ENCODE measurements at regions not wholly inside any gene's neighbourhood (a gene's known extent, or its start where the extent isn't known, plus 50 kb on each side); places are given as distances from the start of the nearest gene placed in this dataset.

DNA sequence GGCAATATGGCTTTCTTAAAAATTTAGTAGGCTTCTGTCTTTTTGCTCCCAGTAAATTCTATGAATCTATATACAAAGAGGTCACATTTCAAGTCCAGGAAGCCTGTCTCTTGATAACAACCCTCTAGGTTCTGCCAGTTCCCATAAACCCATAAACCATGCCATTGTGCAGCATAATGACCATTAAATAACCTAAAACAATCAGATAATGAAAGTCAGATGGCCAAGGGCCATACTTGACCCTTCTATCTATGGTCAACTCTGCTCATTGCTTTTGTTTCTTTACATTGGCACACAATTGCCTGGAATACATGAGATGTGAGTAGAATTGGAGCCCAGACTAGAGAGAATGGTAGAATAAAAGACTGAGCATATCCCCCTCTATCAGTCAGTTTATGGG lies 305.4 kb upstream of the KIF2A start:
- H3K27ac ChIP-seq: no peak overlapping the region

DNA sequence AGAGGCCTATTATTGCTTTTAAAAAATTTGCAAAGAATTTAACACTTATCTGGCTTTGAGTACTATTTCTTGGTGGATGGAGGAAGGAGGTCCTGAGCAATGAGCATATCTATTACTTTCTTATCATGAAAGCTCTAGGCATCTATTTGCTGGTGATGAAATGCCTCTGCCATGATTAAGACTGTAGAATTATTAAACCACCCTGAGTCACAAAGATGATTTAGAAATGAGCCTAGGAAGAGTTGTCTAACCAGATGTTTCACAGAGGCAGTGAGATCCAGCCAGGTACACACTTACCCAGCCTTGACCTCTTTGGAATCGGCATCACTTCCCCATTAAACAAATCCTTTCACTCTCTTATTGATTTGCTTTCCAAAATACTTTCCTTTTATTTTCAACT lies 304.4 kb upstream of the KIF2A start:
- ChIA-PET POLR2A (ENCODE audit: low non-redundant PET) (no interaction called here), CTCF (interaction anchor here (1.1 kb wide), 1 partner anchor 113 kb away, joined by 7 read pairs; no protein-coding TSS in a partner anchor)
- peak; percentile 78 for DNase-seq (ENCODE audit: low spot score)
- TF ChIP-seq, protein P1, sequence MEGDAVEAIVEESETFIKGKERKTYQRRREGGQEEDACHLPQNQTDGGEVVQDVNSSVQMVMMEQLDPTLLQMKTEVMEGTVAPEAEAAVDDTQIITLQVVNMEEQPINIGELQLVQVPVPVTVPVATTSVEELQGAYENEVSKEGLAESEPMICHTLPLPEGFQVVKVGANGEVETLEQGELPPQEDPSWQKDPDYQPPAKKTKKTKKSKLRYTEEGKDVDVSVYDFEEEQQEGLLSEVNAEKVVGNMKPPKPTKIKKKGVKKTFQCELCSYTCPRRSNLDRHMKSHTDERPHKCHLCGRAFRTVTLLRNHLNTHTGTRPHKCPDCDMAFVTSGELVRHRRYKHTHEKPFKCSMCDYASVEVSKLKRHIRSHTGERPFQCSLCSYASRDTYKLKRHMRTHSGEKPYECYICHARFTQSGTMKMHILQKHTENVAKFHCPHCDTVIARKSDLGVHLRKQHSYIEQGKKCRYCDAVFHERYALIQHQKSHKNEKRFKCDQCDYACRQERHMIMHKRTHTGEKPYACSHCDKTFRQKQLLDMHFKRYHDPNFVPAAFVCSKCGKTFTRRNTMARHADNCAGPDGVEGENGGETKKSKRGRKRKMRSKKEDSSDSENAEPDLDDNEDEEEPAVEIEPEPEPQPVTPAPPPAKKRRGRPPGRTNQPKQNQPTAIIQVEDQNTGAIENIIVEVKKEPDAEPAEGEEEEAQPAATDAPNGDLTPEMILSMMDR (conservative IDR thresholded peaks at IDR 0.05; ENCODE audit: low read depth): no peak
- no peak overlapping the region for H3K27ac ChIP-seq

More for the DNA sequence above, 305.4 kb upstream of the KIF2A start:
- DNase-seq (ENCODE audit: low spot score): no peak
- TF ChIP-seq, protein P1 (conservative IDR thresholded peaks at IDR 0.05; ENCODE audit: low read depth): no peak
- ChIA-PET POLR2A (ENCODE audit: low non-redundant PET) (no interaction called here), CTCF (interaction anchor here (0.7 kb wide), 1 partner anchor 17 kb away, joined by 3 read pairs; no protein-coding TSS in a partner anchor)

DNA sequence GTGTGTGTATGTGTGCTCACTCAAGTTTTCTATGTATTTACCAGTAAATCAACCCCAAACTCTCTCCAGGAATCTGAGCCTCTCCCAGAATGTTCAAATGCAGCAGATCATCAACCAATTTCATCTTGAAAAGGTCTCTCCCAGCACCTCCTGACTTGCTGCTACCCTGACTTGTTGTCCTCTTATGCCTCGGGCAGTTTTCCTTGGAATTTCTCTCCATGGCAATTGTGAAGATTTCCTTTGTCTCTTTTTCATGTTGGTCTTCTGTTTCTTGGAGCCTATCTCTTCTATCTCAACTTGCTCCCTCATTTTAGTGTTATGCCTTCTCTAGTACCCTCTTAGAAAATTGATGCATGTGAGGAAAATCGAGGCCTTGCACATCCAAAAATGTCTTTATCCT lies 303.6 kb upstream of the KIF2A start:
- H3K27ac ChIP-seq: no peak overlapping the region
- TF ChIP-seq, protein P1 (conservative IDR thresholded peaks at IDR 0.05; ENCODE audit: low read depth): no peak
- DNase-seq (ENCODE audit: low spot score): no peak
- ChIA-PET CTCF (interaction anchor here (1.1 kb wide), 1 partner anchor 113 kb away, joined by 7 read pairs; no protein-coding TSS in a partner anchor), POLR2A (ENCODE audit: low non-redundant PET) (no interaction called here)

DNA sequence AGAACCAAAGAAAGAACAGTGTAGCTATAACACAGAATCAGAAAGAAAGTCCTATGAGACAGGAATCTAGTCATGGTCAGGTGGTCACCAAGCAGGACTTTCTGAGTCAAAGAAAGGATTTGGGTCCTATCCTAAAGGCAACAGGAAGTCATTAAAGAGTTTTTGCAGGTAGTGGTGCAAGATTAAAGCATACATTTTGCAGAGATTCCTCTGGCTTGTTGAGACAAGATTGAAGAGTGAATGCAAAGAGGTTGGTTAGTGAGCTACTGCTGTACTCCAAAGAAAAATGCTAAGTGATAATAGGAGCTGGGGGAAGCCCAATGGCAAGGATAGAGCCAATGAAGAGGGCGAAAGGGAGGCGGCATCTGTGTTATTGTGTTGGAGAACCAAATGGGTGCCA lies 300.5 kb upstream of the KIF2A start:
- ChIA-PET CTCF (no interaction called here), POLR2A (ENCODE audit: low non-redundant PET) (no interaction called here)
- H3K27ac ChIP-seq: no peak overlapping the region
- TF ChIP-seq, protein P1 (conservative IDR thresholded peaks at IDR 0.05; ENCODE audit: low read depth): no peak
- DNase-seq (ENCODE audit: low spot score): no peak

DNA sequence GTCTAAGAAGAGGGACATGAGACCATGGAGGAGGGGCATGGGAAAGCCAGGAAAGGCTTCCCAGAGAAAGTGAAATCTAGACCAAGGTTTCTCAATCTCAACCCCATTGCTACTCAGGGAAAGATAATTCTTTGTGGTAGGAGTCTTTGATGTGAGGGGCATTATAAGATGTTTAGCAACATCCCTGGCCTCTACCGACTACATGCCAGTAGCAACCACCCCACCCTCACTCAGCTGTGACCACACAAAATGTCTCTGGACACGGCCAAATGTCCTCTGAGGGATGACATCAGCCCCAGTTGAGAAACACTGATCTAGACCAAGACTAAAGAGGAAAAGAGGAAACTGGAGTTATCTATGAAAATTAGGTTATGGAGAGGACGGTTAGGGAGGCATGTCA lies 298.5 kb upstream of the KIF2A start:
- POLR2A ChIA-PET (ENCODE audit: low non-redundant PET): no interaction called here

DNA sequence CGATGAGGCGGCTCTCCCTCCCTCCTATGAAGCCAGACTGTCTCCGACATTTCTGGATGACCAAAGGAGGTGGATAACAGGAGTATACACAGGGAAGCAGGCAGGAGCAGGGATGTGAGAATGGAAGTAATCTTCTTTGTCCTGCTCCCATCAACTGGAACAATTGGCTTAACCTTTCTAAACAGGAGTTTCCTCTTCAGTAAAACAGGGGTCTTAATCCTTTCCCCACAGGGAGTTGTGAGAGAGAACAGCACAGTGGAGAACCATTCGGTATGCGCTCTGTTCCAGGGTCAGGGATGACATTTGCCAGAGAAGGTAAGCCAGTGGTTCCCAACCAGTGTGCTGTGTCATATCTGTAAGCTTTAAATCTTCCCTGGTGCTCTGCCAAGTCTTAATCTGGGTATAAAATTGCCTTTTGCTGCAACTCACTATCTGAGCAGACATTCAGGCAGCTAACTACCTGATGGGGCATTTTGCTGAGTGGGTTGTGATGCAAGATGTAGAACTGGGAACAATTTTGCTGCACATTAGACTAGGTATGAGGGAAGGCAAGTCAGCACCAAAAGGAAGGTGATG lies 294.8 kb upstream of the KIF2A start:
- ChIA-PET POLR2A (ENCODE audit: low non-redundant PET) (no interaction called here), CTCF (interaction anchor here (0.6 kb wide), 1 partner anchor 135 kb away, joined by 3 read pairs; no protein-coding TSS in a partner anchor)

More for the DNA sequence above, 298.5 kb upstream of the KIF2A start:
- TF ChIP-seq, protein P1 (conservative IDR thresholded peaks at IDR 0.05; ENCODE audit: low read depth): no peak
- no peak for DNase-seq (ENCODE audit: low spot score)
- H3K27ac ChIP-seq: no peak overlapping the region
- CTCF ChIA-PET: interaction anchor here (0.7 kb wide), 1 partner anchor 136 kb away, joined by 3 read pairs; no protein-coding TSS in a partner anchor

More for the DNA sequence above, 294.8 kb upstream of the KIF2A start:
- DNase-seq (ENCODE audit: low spot score): no peak
- H3K27ac ChIP-seq: no peak overlapping the region
- TF ChIP-seq, protein P1 (conservative IDR thresholded peaks at IDR 0.05; ENCODE audit: low read depth): no peak
